ENCODE measurements at regions not wholly inside any gene's neighbourhood (a gene's known extent, or its start where the extent isn't known, plus 50 kb on each side); places are given as distances from the start of the nearest gene placed in this dataset.

DNA sequence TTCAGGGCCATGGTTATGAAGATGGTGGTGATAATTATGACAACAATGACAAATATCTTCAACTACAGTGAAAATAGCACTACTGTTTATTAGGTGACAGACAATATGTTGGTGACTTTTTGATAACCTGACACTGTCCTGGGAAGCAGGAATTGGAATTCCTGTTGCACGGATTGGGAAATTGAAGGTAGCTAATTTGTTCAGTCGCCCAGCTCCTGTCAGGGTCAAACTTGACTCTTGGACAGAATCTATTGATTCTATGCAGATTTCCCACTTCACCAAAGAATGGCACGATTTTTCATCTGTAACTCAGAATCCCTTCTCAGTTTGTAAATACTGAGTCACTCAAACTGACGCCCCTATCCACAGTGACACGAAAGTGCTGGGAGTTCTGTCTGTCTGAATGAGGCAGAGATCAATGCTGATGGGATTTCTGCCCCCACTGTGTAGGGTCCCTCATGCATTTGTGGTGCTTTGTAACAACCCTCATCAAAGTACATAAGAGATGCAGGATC lies 779.5 kb upstream of the ID2 start:
- TF ChIP-seq, protein P1, sequence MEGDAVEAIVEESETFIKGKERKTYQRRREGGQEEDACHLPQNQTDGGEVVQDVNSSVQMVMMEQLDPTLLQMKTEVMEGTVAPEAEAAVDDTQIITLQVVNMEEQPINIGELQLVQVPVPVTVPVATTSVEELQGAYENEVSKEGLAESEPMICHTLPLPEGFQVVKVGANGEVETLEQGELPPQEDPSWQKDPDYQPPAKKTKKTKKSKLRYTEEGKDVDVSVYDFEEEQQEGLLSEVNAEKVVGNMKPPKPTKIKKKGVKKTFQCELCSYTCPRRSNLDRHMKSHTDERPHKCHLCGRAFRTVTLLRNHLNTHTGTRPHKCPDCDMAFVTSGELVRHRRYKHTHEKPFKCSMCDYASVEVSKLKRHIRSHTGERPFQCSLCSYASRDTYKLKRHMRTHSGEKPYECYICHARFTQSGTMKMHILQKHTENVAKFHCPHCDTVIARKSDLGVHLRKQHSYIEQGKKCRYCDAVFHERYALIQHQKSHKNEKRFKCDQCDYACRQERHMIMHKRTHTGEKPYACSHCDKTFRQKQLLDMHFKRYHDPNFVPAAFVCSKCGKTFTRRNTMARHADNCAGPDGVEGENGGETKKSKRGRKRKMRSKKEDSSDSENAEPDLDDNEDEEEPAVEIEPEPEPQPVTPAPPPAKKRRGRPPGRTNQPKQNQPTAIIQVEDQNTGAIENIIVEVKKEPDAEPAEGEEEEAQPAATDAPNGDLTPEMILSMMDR (IDR thresholded peaks at IDR 0.05; ENCODE audit: low read depth, low read length, poor library complexity, severe bottlenecking), result no peak
- no peak for TF ChIP-seq EZH2phosphoT487 (IDR thresholded peaks at IDR 0.05; ENCODE audit: borderline replicate concordance, low read length)
- no peaks in the 10 kb centered on the region for H3K79me2 ChIP-seq (ENCODE audit: control insufficient read depth, low read length)
- H3K4me2 ChIP-seq (ENCODE audit: low read length), result no peak overlapping the region
- peaks cover 75% of the 10 kb centered on the region for H3K4me1 ChIP-seq (ENCODE audit: control insufficient read depth, low read length)
- H3K9me3 ChIP-seq (ENCODE audit: control insufficient read depth, insufficient read depth, low read length), result peaks cover 4% of the 10 kb centered on the region; the same call in 1 of the 2 replicates
- no peaks in the 10 kb centered on the region for H3K9me2 ChIP-seq (replicated peaks; ENCODE audit: control insufficient read depth, low read length)
- peaks cover under 1% of the 10 kb centered on the region; the same call in 1 of the 2 replicates for H3K36me3 ChIP-seq (ENCODE audit: control insufficient read depth, low read length)
- no peaks in the 10 kb centered on the region for H4K20me1 ChIP-seq (ENCODE audit: control insufficient read depth, insufficient read depth, low read depth, low read length)
- H3F3A ChIP-seq (ENCODE audit: control insufficient read depth, insufficient read depth), result peaks cover 21% of the 10 kb centered on the region
- H3K27me3 ChIP-seq (ENCODE audit: control insufficient read depth, low read length), result no peaks in the 10 kb centered on the region
- H3K4me3 ChIP-seq (ENCODE audit: low read length), result no peak overlapping the region
- no peak overlapping the region for H3K27ac ChIP-seq (ENCODE audit: low read depth, low read length)

DNA sequence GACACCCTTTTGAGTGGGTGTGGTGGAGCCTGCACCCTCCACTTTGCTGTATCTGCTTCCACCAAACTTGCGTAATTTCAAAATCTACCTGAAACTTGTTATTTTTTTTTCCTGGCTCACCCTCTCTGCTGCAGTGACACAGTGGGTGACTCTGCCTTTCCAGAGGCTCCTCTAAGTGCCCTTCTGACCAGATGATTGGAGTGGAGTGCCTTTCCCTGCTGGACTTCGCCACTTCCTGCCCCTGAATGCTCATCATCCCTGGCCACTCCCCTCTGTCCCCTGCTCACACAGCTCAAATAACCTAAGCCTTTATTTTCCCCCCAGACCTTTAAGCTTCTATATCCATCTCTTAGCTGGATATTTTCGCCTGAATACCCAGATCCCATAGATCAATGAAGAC lies 777.5 kb upstream of the ID2 start:
- Histone ChIP-seq H3K79me2 (ENCODE audit: control insufficient read depth, low read length) (no peaks in the 10 kb centered on the region), H4K20me1 (ENCODE audit: control insufficient read depth, insufficient read depth, low read depth, low read length) (no peaks in the 10 kb centered on the region), H3K27me3 (ENCODE audit: control insufficient read depth, low read length) (no peaks in the 10 kb centered on the region), H3K9me2 (replicated peaks; ENCODE audit: control insufficient read depth, low read length) (no peaks in the 10 kb centered on the region), H3K4me3 (ENCODE audit: low read length) (no peak overlapping the region), H3K9me3 (ENCODE audit: control insufficient read depth, insufficient read depth, low read length) (peaks cover 4% of the 10 kb centered on the region; the same call in 1 of the 2 replicates), H3K4me1 (ENCODE audit: control insufficient read depth, low read length) (peaks cover 61% of the 10 kb centered on the region), H3K4me2 (ENCODE audit: low read length) (no peak overlapping the region), H3K27ac (ENCODE audit: low read depth, low read length) (no peak overlapping the region), H3F3A (ENCODE audit: control insufficient read depth, insufficient read depth) (peaks cover 5% of the 10 kb centered on the region), H3K36me3 (ENCODE audit: control insufficient read depth, low read length) (no peaks in the 10 kb centered on the region)
- TF ChIP-seq EZH2phosphoT487 (IDR thresholded peaks at IDR 0.05; ENCODE audit: borderline replicate concordance, low read length), result no peak

DNA sequence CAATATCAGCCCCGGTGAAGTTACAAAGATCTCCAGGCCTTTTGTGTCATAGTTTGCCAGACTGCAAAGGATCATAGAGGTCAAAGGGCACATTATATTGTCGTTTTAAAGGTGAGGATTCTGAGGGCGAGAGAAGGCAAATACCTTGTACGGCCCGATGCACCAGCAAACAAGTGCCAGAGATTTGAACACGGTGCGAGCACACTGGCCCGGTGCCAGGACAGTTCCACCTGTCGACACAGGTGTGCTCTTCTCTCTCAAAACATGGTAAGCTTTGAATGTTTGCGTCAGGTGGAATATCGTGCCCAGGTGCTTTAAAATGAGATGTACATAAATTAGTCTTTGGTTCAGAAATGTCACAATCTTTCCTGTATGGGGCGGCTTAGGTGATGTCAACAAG lies 776.1 kb upstream of the ID2 start:
- no peaks in the 10 kb centered on the region for H4K20me1 ChIP-seq (ENCODE audit: control insufficient read depth, insufficient read depth, low read depth, low read length)
- H3K36me3 ChIP-seq (ENCODE audit: control insufficient read depth, low read length), result no peaks in the 10 kb centered on the region
- H3K4me1 ChIP-seq (ENCODE audit: control insufficient read depth, low read length), result peaks cover 47% of the 10 kb centered on the region
- peak overlapping the region; percentile 18 for H3K4me2 ChIP-seq (ENCODE audit: low read length)
- H3K9me2 ChIP-seq (replicated peaks; ENCODE audit: control insufficient read depth, low read length), result no peaks in the 10 kb centered on the region
- H3K79me2 ChIP-seq (ENCODE audit: control insufficient read depth, low read length), result no peaks in the 10 kb centered on the region
- H3K27me3 ChIP-seq (ENCODE audit: control insufficient read depth, low read length), result no peaks in the 10 kb centered on the region
- TF ChIP-seq, protein P1 (IDR thresholded peaks at IDR 0.05; ENCODE audit: low read depth, low read length, poor library complexity, severe bottlenecking), result no peak
- TF ChIP-seq EZH2phosphoT487 (IDR thresholded peaks at IDR 0.05; ENCODE audit: borderline replicate concordance, low read length), result no peak
- no peak overlapping the region for H3K4me3 ChIP-seq (ENCODE audit: low read length)
- peaks cover 4% of the 10 kb centered on the region; the same call in 1 of the 2 replicates for H3K9me3 ChIP-seq (ENCODE audit: control insufficient read depth, insufficient read depth, low read length)
- no peaks in the 10 kb centered on the region for H3F3A ChIP-seq (ENCODE audit: control insufficient read depth, insufficient read depth)
- H3K27ac ChIP-seq (ENCODE audit: low read depth, low read length), result no peak overlapping the region

DNA sequence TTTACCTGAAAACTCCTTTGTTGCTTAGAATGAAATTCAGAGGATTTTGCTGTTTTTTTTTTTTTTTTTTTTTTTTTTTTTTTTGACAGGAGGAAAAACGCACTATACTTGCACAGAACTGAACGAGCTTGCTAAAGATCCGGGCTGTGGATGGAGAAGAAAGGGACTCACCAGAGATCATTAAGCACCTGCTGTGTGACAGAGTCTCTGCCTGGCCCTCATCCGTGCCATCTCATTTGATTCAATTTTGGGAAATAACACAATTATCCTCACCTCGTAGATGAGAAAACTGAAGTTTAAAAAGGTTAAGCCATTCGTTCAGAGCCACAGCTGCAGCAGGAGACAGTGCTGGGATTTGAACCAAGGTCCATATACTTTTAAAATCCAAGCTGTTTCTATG lies 775.4 kb upstream of the ID2 start:
- H3K9me3 ChIP-seq (ENCODE audit: control insufficient read depth, insufficient read depth, low read length), result peaks cover 2% of the 10 kb centered on the region; the same call in 1 of the 2 replicates
- H3K4me3 ChIP-seq (ENCODE audit: low read length), result no peak overlapping the region
- H3K4me2 ChIP-seq (ENCODE audit: low read length), result no peak overlapping the region
- no peaks in the 10 kb centered on the region for H3F3A ChIP-seq (ENCODE audit: control insufficient read depth, insufficient read depth)
- no peak overlapping the region for H3K27ac ChIP-seq (ENCODE audit: low read depth, low read length)
- H3K4me1 ChIP-seq (ENCODE audit: control insufficient read depth, low read length), result peaks cover 40% of the 10 kb centered on the region
- no peak for TF ChIP-seq EZH2phosphoT487 (IDR thresholded peaks at IDR 0.05; ENCODE audit: borderline replicate concordance, low read length)
- TF ChIP-seq, protein P1 (IDR thresholded peaks at IDR 0.05; ENCODE audit: low read depth, low read length, poor library complexity, severe bottlenecking), result no peak
- H4K20me1 ChIP-seq (ENCODE audit: control insufficient read depth, insufficient read depth, low read depth, low read length), result no peaks in the 10 kb centered on the region
- no peaks in the 10 kb centered on the region for H3K36me3 ChIP-seq (ENCODE audit: control insufficient read depth, low read length)
- no peaks in the 10 kb centered on the region for H3K79me2 ChIP-seq (ENCODE audit: control insufficient read depth, low read length)
- H3K27me3 ChIP-seq (ENCODE audit: control insufficient read depth, low read length), result no peaks in the 10 kb centered on the region
- H3K9me2 ChIP-seq (replicated peaks; ENCODE audit: control insufficient read depth, low read length), result no peaks in the 10 kb centered on the region

All from DOHH2 (cell line).